ENCODE measurements at regions not wholly inside any gene's neighbourhood (a gene's known extent, or its start where the extent isn't known, plus 50 kb on each side); places are given as distances from the start of the nearest gene placed in this dataset.

- Histone ChIP-seq H3K27ac (ENCODE audit: low read length) (no peak overlapping the region), H3K36me3 (ENCODE audit: insufficient read depth, low read length) (no peaks in the 10 kb centered on the region), H3K4me3 (ENCODE audit: low read length) (no peak overlapping the region), H3K9me2 (ENCODE audit: insufficient read depth, low read length) (no peaks in the 10 kb centered on the region), H3K4me2 (ENCODE audit: low read length) (no peak overlapping the region), H4K20me1 (ENCODE audit: insufficient read depth) (no peaks in the 10 kb centered on the region), H3K79me2 (replicated peaks; ENCODE audit: insufficient read depth, low read length) (no peaks in the 10 kb centered on the region), H3K9me3 (ENCODE audit: low read length) (no peaks in the 10 kb centered on the region), H3F3A (ENCODE audit: insufficient read depth, low read length, poor library complexity, severe bottlenecking) (no peaks in the 10 kb centered on the region), H3K27me3 (ENCODE audit: insufficient read depth, low read depth, low read length) (no peaks in the 10 kb centered on the region), H2AFZ (ENCODE audit: low read depth, low read length) (no peak overlapping the region), H3K9ac (ENCODE audit: low read length) (no peak overlapping the region)
- no peak for TF ChIP-seq TAF1 (IDR thresholded peaks at IDR 0.05; ENCODE audit: low read depth)
- TF ChIP-seq MXI1 (conservative IDR thresholded peaks at IDR 0.05; ENCODE audit: poor library complexity, severe bottlenecking): no peak
These were observed 362.6 kb downstream of the QKI start for GRCh38 chr6:163776906-163777686.

- Histone ChIP-seq H2AFZ (ENCODE audit: low read depth, low read length) (no peak overlapping the region), H3K4me2 (ENCODE audit: low read length) (no peak overlapping the region), H3K27ac (ENCODE audit: low read length) (no peak overlapping the region), H3K9me3 (ENCODE audit: low read length) (no peaks in the 10 kb centered on the region), H3K4me3 (ENCODE audit: low read length) (no peak overlapping the region), H4K20me1 (ENCODE audit: insufficient read depth) (no peaks in the 10 kb centered on the region), H3K79me2 (replicated peaks; ENCODE audit: insufficient read depth, low read length) (no peaks in the 10 kb centered on the region), H3K36me3 (ENCODE audit: insufficient read depth, low read length) (no peaks in the 10 kb centered on the region), H3K9ac (ENCODE audit: low read length) (no peak overlapping the region), H3K9me2 (ENCODE audit: insufficient read depth, low read length) (no peaks in the 10 kb centered on the region), H3K27me3 (ENCODE audit: insufficient read depth, low read depth, low read length) (no peaks in the 10 kb centered on the region), H3F3A (ENCODE audit: insufficient read depth, low read length, poor library complexity, severe bottlenecking) (no peaks in the 10 kb centered on the region)
- TF ChIP-seq EP300 (conservative IDR thresholded peaks at IDR 0.05; ENCODE audit: poor library complexity, severe bottlenecking) (no peak), EZH2 (IDR thresholded peaks at IDR 0.05; ENCODE audit: borderline replicate concordance, insufficient read depth, low read length, poor library complexity, severe bottlenecking) (no peak), TAF1 (IDR thresholded peaks at IDR 0.05; ENCODE audit: low read depth) (no peak), POLR2AphosphoS5 (IDR thresholded peaks at IDR 0.05) (no peak), SMC3 (conservative IDR thresholded peaks at IDR 0.05; ENCODE audit: poor library complexity) (no peak), CTCF (IDR thresholded peaks at IDR 0.05; ENCODE audit: poor library complexity, severe bottlenecking) (no peak), REST (IDR thresholded peaks at IDR 0.05; ENCODE audit: borderline replicate concordance) (no peak), RAD21 (conservative IDR thresholded peaks at IDR 0.05) (no peak), MXI1 (conservative IDR thresholded peaks at IDR 0.05; ENCODE audit: poor library complexity, severe bottlenecking) (no peak)
These were observed 361.8 kb downstream of the QKI start for GRCh38 chr6:163776196-163776905.

Measured in neural cell (in vitro differentiated cells).